Prostate gland (tissue), 2 donors: ENCODE measurements at regions not wholly inside any gene's neighbourhood (a gene's known extent, or its start where the extent isn't known, plus 50 kb on each side); places are given as distances from the start of the nearest gene placed in this dataset.

Experiments used
- CTCF ChIP-seq, 4 experiments: fragments of 200-600 bp in 2 of 4; fragments of 450-650 bp in 2 of 4; sonication (generic) in 2 of 4; IDR thresholded peaks; 1 replicate in 3 of 4; 2 replicates in 1 of 4; pipeline ENCODE4 v1.5.1; 2016 to 2019; ENCODE audit warnings: antibody characterized with exemption in 4 of 4, mild to moderate bottlenecking in 2 of 4, moderate library complexity in 2 of 4
- POLR2A ChIP-seq: fragments of 450-650 bp; IDR thresholded peaks from one replicate; pipeline ENCODE4 v1.6.1; 2016; ENCODE audit warnings: antibody characterized with exemption, mild to moderate bottlenecking
- POLR2AphosphoS5 ChIP-seq: sonication (generic); formaldehyde crosslinking; IDR thresholded peaks from one replicate; pipeline ENCODE4 v1.6.1; 2017; ENCODE audit warnings: antibody characterized with exemption

DNA sequence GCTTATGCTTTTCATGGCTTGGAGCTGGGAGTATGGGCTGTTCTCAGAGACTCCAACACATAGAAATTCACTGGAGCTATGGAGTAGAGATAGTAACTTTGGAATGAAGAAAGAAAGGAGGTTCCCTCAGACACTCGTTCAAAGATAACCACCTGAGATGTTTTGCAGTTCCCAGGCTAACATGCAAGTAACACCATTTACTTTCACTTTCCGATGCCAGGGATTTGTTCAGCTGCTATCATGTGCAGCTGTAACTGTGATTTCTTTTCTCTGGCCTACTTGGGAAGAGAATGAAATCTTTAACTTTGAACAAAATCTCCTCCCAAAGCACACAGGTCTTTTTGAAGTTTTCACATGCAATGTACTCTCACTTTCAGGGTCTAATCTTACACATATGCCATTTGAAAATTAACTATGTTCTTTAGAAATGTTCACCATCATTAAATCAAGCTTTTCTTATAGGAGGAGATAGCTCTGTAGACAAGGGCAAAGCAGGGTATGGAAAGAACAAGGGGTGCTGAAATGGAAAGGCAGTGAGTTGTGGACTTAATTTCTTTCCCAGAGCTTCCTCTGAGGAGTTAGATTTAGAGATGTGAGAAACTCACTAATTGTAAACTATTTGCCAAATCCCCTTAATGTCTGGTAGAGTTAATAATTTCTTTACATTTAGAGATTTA is 514.3 kb downstream of the PDHA2 start:
- no peak for TF ChIP-seq CTCF (IDR thresholded peaks at IDR 0.05)
- TF ChIP-seq POLR2A = no peak
- no peak for TF ChIP-seq POLR2AphosphoS5
